HG03571 (cell line): ENCODE measurements at regions not wholly inside any gene's neighbourhood (a gene's known extent, or its start where the extent isn't known, plus 50 kb on each side); places are given as distances from the start of the nearest gene placed in this dataset.

Experiments used
- ATAC-seq: cut with Tn5 transposase; IDR thresholded peaks from one replicate; pipeline ENCODE4 v1.9.1; 2021; ENCODE audit not compliant: unreplicated experiment

GRCh38 chr5:167785901-167786300 is 505.5 kb upstream of the WWC1 start:
- ATAC-seq: no peak

GRCh38 chr5:167786871-167787578 is 504.4 kb upstream of the WWC1 start:
- ATAC-seq: no peak

- no peak for ATAC-seq
Observed at GRCh38 chr5:167790045-167790444, 501.4 kb upstream of the WWC1 start.

GRCh38 chr5:167790462-167791260 is 500.8 kb upstream of the WWC1 start:
- ATAC-seq: no peak

GRCh38 chr5:167792514-167792913 is 498.9 kb upstream of the WWC1 start:
- ATAC-seq: no peak

- no peak for ATAC-seq
Observed at GRCh38 chr5:167793700-167794099, 497.7 kb upstream of the WWC1 start.

- no peak for ATAC-seq
Observed at GRCh38 chr5:167794121-167794520, 497.3 kb upstream of the WWC1 start.

GRCh38 chr5:167796672-167797071 is 494.8 kb upstream of the WWC1 start:
- ATAC-seq: no peak

- no peak for ATAC-seq
Observed at GRCh38 chr5:167797933-167798332, 493.5 kb upstream of the WWC1 start.

GRCh38 chr5:167798448-167798847 is 493.0 kb upstream of the WWC1 start:
- ATAC-seq: no peak

GRCh38 chr5:167800427-167800826 is 491.0 kb upstream of the WWC1 start:
- no peak for ATAC-seq

GRCh38 chr5:167801999-167802398 is 489.4 kb upstream of the WWC1 start:
- ATAC-seq: no peak

- ATAC-seq: no peak
Observed at GRCh38 chr5:167802755-167803431, 488.6 kb upstream of the WWC1 start.

GRCh38 chr5:167804512-167805220 is 486.8 kb upstream of the WWC1 start:
- ATAC-seq: no peak

- no peak for ATAC-seq
Observed at GRCh38 chr5:167810573-167810972, 480.9 kb upstream of the WWC1 start.

GRCh38 chr5:167812871-167813270 is 478.6 kb upstream of the WWC1 start:
- no peak for ATAC-seq

GRCh38 chr5:167813389-167813788 is 478.1 kb upstream of the WWC1 start:
- no peak for ATAC-seq

- ATAC-seq: no peak
Observed at GRCh38 chr5:167814040-167814439, 477.4 kb upstream of the WWC1 start.

GRCh38 chr5:167814828-167815227 is 476.6 kb upstream of the WWC1 start:
- no peak for ATAC-seq

- ATAC-seq: no peak
Observed at GRCh38 chr5:167816354-167816753, 475.1 kb upstream of the WWC1 start.

- no peak for ATAC-seq
Observed at GRCh38 chr5:167816864-167817263, 474.6 kb upstream of the WWC1 start.
